Stimulated activated effector memory CD8-positive, alpha-beta T cell treated with anti-CD3 and anti-CD28 coated beads, Interleukin-12 subunit alpha, Interleukin-12 subunit beta, amount 100 ng/mL, for 72 hours (primary cell): ENCODE measurements at regions not wholly inside any gene's neighbourhood (a gene's known extent, or its start where the extent isn't known, plus 50 kb on each side); places are given as distances from the start of the nearest gene placed in this dataset.
A peak's percentile ranks its signal among the peaks of the same experiment; 100 is the strongest.

Experiments
- ATAC-seq: fragments of 150-1000 bp; cut with Tn5 transposase; 2 replicates; pipeline ENCODE4 v1.10.0; 2021
- DNase-seq, 2 donors: peaks; one replicate each; pipeline ENCODE4 v3.0.0; 2021 to 2022; ENCODE audit warnings: low spot score in 2 of 2
- H3K27ac Mint-ChIP-seq: one replicate; pipeline ENCODE4 v1.8.0; 2022; ENCODE audit warnings: mild to moderate bottlenecking, mixed read lengths
- H3K36me3 Mint-ChIP-seq: one replicate; pipeline ENCODE4 v1.8.0; 2022; ENCODE audit warnings: mild to moderate bottlenecking, mixed read lengths
- H3K4me1 Mint-ChIP-seq: one replicate; pipeline ENCODE4 v1.8.0; 2022; ENCODE audit warnings: mixed read lengths
- H3K4me3 Mint-ChIP-seq: one replicate; pipeline ENCODE4 v1.8.0; 2022; ENCODE audit warnings: mild to moderate bottlenecking, mixed read lengths
- H3K9me3 Mint-ChIP-seq: one replicate; pipeline ENCODE4 v1.8.0; 2022; ENCODE audit warnings: mixed read lengths

GRCh38 chr1:58926152-58926551 is 142.3 kb upstream of the JUN start:
- Mint-ChIP-seq H3K9me3 (no peaks in the 10 kb centered on the region), H3K4me3 (no peak overlapping the region), H3K27ac (no peak overlapping the region), H3K4me1 (peaks cover 29% of the 10 kb centered on the region), H3K36me3 (no peaks in the 10 kb centered on the region)
- ATAC-seq (no peak), DNase-seq (no peak)

DNA sequence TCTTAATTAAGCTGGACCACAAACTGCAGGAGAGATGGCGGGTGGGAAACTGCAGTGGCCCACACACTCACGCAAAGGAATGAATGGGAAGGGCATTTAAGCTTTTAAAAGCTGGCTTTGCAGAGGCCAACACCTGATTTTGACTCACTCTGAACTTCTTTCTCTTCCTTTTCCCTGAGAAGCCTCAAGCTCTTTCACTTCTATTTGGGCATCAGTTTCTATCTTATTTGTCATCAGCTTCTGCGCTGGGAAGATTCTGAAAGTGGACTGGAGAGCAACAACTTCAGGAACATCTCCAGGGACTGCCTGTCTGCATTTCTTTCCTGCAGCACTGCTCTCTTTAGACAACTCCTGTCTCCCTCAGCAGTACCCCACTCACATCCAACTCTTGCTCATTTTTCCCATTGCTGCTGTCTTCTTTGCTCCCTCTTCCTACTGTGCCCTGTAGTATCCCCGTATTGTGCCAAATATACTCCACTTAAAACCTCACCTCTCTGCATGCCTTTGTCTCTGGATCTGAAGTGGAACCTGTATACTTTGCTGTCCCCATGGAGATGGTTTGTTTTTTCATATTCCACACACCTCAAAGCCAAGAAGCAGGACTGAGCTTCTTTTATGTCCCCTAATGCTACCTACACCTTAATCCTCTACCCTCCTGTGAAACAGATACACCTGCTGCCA is 143.3 kb upstream of the JUN start:
- H3K36me3 Mint-ChIP-seq = no peaks in the 10 kb centered on the region
- peak in 1 of 2 donors; percentile 39 for DNase-seq

GRCh38 chr1:58927722-58928085 is 143.9 kb upstream of the JUN start:
- DNase-seq = no peak
- no peaks in the 10 kb centered on the region for H3K9me3 Mint-ChIP-seq
- peaks cover 37% of the 10 kb centered on the region for H3K4me1 Mint-ChIP-seq

More for the DNA sequence above, 143.3 kb upstream of the JUN start:
- Mint-ChIP-seq H3K27ac (no peak overlapping the region), H3K4me1 (peaks cover 37% of the 10 kb centered on the region), H3K4me3 (no peak overlapping the region), H3K9me3 (no peaks in the 10 kb centered on the region)
- ATAC-seq = no peak

GRCh38 chr1:58928514-58928913 is 144.7 kb upstream of the JUN start:
- Mint-ChIP-seq H3K27ac (peak overlapping the region; percentile 63), H3K36me3 (no peaks in the 10 kb centered on the region), H3K4me1 (peaks cover 41% of the 10 kb centered on the region), H3K4me3 (no peak overlapping the region), H3K9me3 (no peaks in the 10 kb centered on the region)
- ATAC-seq = no peak
- no peak for DNase-seq

More at GRCh38 chr1:58927722-58928085, 143.9 kb upstream of the JUN start:
- H3K27ac Mint-ChIP-seq = no peak overlapping the region
- no peak for ATAC-seq
- no peaks in the 10 kb centered on the region for H3K36me3 Mint-ChIP-seq
- H3K4me3 Mint-ChIP-seq = no peak overlapping the region

- Mint-ChIP-seq H3K27ac (peak overlapping the region; percentile 32), H3K4me3 (no peak overlapping the region), H3K36me3 (no peaks in the 10 kb centered on the region), H3K9me3 (no peaks in the 10 kb centered on the region), H3K4me1 (peaks cover 47% of the 10 kb centered on the region)
- DNase-seq (no peak), ATAC-seq (peak; percentile 69)
These were observed 146.0 kb upstream of the JUN start for GRCh38 chr1:58929671-58930325.

- peaks cover 47% of the 10 kb centered on the region for H3K4me1 Mint-ChIP-seq
- H3K9me3 Mint-ChIP-seq = no peaks in the 10 kb centered on the region
- DNase-seq = no peak
These were observed 147.2 kb upstream of the JUN start for GRCh38 chr1:58931024-58931423.

GRCh38 chr1:58931756-58932155 is 147.9 kb upstream of the JUN start:
- H3K27ac Mint-ChIP-seq = no peak overlapping the region
- H3K9me3 Mint-ChIP-seq = no peaks in the 10 kb centered on the region
- H3K4me3 Mint-ChIP-seq = no peak overlapping the region
- ATAC-seq = no peak
- H3K4me1 Mint-ChIP-seq = peaks cover 47% of the 10 kb centered on the region
- DNase-seq = no peak
- H3K36me3 Mint-ChIP-seq = no peaks in the 10 kb centered on the region

More at GRCh38 chr1:58931024-58931423, 147.2 kb upstream of the JUN start:
- peak overlapping the region; percentile 44 for H3K27ac Mint-ChIP-seq
- ATAC-seq = no peak
- H3K4me3 Mint-ChIP-seq = no peak overlapping the region
- H3K36me3 Mint-ChIP-seq = no peaks in the 10 kb centered on the region

GRCh38 chr1:58932859-58933598 is 149.2 kb upstream of the JUN start:
- ATAC-seq (peak; percentile 49), DNase-seq (no peak)
- H3K27ac Mint-ChIP-seq = peak overlapping the region; percentile 70
- H3K4me1 Mint-ChIP-seq = peaks cover 38% of the 10 kb centered on the region
- H3K36me3 Mint-ChIP-seq = no peaks in the 10 kb centered on the region
- no peak overlapping the region for H3K4me3 Mint-ChIP-seq
- no peaks in the 10 kb centered on the region for H3K9me3 Mint-ChIP-seq

GRCh38 chr1:58933599-58933926 is 149.7 kb upstream of the JUN start:
- H3K4me1 Mint-ChIP-seq = peaks cover 41% of the 10 kb centered on the region
- no peak overlapping the region for H3K4me3 Mint-ChIP-seq
- H3K27ac Mint-ChIP-seq = peak overlapping the region; percentile 70
- ATAC-seq = no peak
- no peaks in the 10 kb centered on the region for H3K9me3 Mint-ChIP-seq
- no peaks in the 10 kb centered on the region for H3K36me3 Mint-ChIP-seq
- DNase-seq = no peak

- no peak for DNase-seq
- Mint-ChIP-seq H3K36me3 (no peaks in the 10 kb centered on the region), H3K4me1 (peaks cover 42% of the 10 kb centered on the region), H3K9me3 (no peaks in the 10 kb centered on the region), H3K4me3 (no peak overlapping the region), H3K27ac (no peak overlapping the region)
- ATAC-seq = no peak
These were observed 150.9 kb upstream of the JUN start for GRCh38 chr1:58934706-58935105.

- ATAC-seq = no peak
- peaks cover 54% of the 10 kb centered on the region for H3K4me1 Mint-ChIP-seq
These were observed 153.1 kb upstream of the JUN start for GRCh38 chr1:58936973-58937372.

DNA sequence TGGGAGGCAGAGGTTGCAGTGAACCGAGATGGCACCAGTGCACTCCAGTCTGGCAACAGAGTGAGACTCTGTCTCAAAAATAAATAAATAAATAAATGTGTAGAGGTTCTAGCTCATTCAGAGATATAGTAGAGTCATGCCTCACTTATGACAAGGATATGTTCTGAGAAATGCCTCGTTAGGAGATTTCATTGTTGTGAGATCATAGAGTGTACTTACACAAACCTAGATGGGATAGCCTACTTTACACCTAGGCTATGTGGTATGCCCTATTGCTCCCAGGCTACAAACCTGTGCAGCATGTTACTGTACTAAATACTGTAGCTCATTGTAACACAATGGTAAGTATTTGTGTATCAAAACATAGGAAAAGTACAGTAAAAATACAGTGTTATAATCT is 155.3 kb upstream of the JUN start:
- H3K4me3 Mint-ChIP-seq = no peak overlapping the region
- ATAC-seq (peak; percentile 31), DNase-seq (no peak)
- no peaks in the 10 kb centered on the region for H3K9me3 Mint-ChIP-seq
- no peaks in the 10 kb centered on the region for H3K36me3 Mint-ChIP-seq
- H3K4me1 Mint-ChIP-seq = peaks cover 54% of the 10 kb centered on the region
- no peak overlapping the region for H3K27ac Mint-ChIP-seq

More at GRCh38 chr1:58936973-58937372, 153.1 kb upstream of the JUN start:
- no peak overlapping the region for H3K27ac Mint-ChIP-seq
- no peaks in the 10 kb centered on the region for H3K36me3 Mint-ChIP-seq
- no peak overlapping the region for H3K4me3 Mint-ChIP-seq
- no peak for DNase-seq
- no peaks in the 10 kb centered on the region for H3K9me3 Mint-ChIP-seq

DNA sequence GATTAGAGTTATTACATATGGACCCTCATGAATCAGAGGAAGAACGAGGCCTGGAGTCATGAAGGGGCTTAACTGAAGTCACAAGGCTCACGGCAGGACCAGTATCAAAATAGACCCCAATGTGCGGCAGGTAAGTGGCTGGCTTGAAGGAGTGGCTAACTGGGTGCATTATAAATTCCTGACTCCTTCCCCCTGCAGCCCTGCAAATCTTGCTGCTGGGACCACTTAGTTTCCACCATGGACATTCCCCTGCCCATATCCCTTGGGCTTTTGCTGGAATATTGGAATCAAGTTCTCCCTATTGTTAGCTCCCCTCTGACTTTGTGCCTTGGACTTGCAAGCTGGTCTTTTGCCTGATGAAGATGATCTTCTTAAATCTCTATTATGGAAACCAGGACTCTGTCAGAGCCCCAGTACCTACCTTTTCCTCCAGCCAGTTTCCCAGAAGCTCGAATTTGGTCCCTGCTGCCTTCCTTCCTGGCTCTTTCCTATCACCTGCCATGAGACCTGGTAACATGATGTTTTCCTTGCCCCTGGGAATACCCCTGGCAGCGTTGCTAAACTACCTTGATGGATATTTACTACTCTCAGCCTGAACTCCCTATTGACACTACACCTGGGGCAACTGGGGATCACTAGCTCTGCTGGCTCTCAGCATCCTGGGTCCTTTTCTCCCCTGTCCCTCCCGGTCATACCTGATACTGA is 156.0 kb upstream of the JUN start:
- Mint-ChIP-seq H3K9me3 (no peaks in the 10 kb centered on the region), H3K4me1 (peaks cover 61% of the 10 kb centered on the region), H3K36me3 (no peaks in the 10 kb centered on the region), H3K27ac (no peak overlapping the region), H3K4me3 (no peak overlapping the region)
- DNase-seq (no peak), ATAC-seq (no peak)

DNA sequence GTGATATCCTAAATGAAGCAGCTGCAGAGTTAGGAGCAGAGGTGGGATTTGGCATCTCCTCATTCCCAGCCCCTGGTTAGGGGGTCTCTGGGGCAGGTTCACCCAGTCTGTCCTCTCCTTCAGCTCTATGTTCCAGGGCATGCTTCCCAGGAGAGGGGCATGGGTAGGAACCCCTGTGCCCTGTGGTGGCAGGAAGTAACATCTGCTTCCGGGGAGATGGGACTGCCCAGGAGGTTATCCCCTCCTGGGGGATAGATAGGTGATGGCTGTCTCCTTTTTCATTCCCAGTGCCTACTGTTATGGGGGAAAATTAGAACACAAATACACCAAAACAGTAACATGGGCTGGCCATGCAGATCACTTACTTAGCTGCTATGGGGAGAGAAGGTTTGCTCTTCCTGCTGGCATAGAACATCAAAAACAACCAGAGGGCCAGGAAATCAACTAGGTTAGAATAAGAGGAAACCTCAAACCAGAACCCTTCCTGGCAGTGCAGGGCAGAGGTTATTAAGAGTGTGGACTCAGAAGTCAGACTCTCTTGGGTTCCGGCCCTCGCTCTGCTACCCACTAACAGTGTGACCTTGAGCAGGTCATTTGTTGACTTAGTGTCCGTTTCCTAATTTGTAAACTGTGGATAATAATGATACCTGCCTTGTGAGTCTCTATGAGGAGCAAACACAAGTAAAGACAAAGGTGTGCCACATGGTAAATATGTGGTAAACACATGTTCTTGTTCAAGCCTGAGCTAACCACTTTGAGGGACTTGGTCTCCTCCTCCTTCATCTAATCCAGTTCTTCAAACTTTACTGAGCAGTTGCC is 157.8 kb upstream of the JUN start:
- H3K36me3 Mint-ChIP-seq = no peaks in the 10 kb centered on the region
- DNase-seq (peak in 1 of 2 donors; percentile 72), ATAC-seq (peak; percentile 71)
- H3K4me3 Mint-ChIP-seq = peak overlapping the region; percentile 32
- H3K9me3 Mint-ChIP-seq = no peaks in the 10 kb centered on the region
- H3K4me1 Mint-ChIP-seq = peaks cover 64% of the 10 kb centered on the region
- H3K27ac Mint-ChIP-seq = peak overlapping the region; percentile 69
